GM23248 (cell line): ENCODE measurements at regions not wholly inside any gene's neighbourhood (a gene's known extent, or its start where the extent isn't known, plus 50 kb on each side); places are given as distances from the start of the nearest gene placed in this dataset.

ENCODE experiments used
- EZH2 ChIP-seq: fragments of 200-600 bp; sonication (generic); IDR thresholded peaks from 2 replicates; pipeline ENCODE4 v1.6.1; 2018; ENCODE audit warnings: antibody characterized with exemption, mild to moderate bottlenecking; ENCODE audit not compliant: insufficient read depth, poor library complexity, severe bottlenecking
- EZH2phosphoT487 ChIP-seq: fragments of 200-600 bp; sonication (generic); IDR thresholded peaks from 2 replicates; pipeline ENCODE4 v1.6.1; 2018; ENCODE audit warnings: antibody characterized with exemption, moderate library complexity, mild to moderate bottlenecking, low read depth; ENCODE audit not compliant: insufficient read depth

DNA sequence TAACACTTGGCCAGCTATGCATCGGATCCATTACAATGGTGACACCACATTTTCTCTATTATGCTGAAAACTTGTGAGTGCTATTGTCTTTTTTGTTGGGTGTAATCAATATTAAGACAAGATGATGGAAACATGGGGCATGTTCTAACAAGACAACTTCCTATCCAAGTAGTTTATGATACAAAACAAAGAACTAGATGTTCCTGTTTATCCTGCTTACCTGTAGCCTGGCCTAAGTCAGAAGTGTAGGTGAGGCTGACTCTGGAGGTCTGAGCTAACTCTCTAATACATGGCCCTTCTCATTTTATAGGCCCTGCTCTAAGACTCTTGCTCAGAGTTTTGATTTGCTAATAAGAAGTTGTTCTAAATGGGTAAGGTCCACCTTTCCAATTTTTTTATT, 242.4 kb upstream of the STXBP5 start:
- no peak for TF ChIP-seq EZH2
- no peak for TF ChIP-seq EZH2phosphoT487
